ENCODE measurements at regions not wholly inside any gene's neighbourhood (a gene's known extent, or its start where the extent isn't known, plus 50 kb on each side); places are given as distances from the start of the nearest gene placed in this dataset.

- Histone ChIP-seq H3K36me3 (ENCODE audit: control insufficient read depth, insufficient read depth, low read length) (no peaks in the 10 kb centered on the region), H3K79me2 (ENCODE audit: control insufficient read depth, insufficient read depth, low read length) (no peaks in the 10 kb centered on the region), H3K27ac (ENCODE audit: insufficient read depth, low read length) (no peak overlapping the region), H3K9ac (ENCODE audit: insufficient read depth, low read length) (no peak overlapping the region), H3K27me3 (ENCODE audit: control insufficient read depth, insufficient read depth, low read length) (no peaks in the 10 kb centered on the region), H3K4me1 (ENCODE audit: control insufficient read depth, extremely low read depth, insufficient read depth, low read length) (no peaks in the 10 kb centered on the region), H4K20me1 (ENCODE audit: control insufficient read depth, extremely low read depth, insufficient read depth, low read length) (no peaks in the 10 kb centered on the region), H3K4me3 (replicated peaks in 1 of 4; ENCODE audit: control extremely low read depth in 1 of 4, insufficient read depth in 1 of 4, low read depth in 3 of 4, low read length in 4 of 4) (no peak overlapping the region), H2AFZ (ENCODE audit: low read length) (no peak overlapping the region), H3K4me2 (ENCODE audit: extremely low read depth, insufficient read depth, low read length) (no peak overlapping the region), H3K9me3 (ENCODE audit: control insufficient read depth, insufficient read depth, low read depth, low read length) (no peaks in the 10 kb centered on the region)
- TF ChIP-seq CTCF (conservative IDR thresholded peaks at IDR 0.05 in 1 of 2, IDR thresholded peaks at IDR 0.05 in 1 of 2; ENCODE audit: low read depth in 1 of 2, low read length in 2 of 2) = no peak
- DNase-seq (ENCODE audit: low read depth in 2 of 2) = no peak
These were observed 433.1 kb upstream of the FZD8 start for GRCh38 chr10:36075196-36075595.

GRCh38 chr10:36073796-36074345, 431.8 kb upstream of the FZD8 start:
- H3K9me3 ChIP-seq (ENCODE audit: control insufficient read depth, insufficient read depth, low read depth, low read length) = no peaks in the 10 kb centered on the region
- H3K27me3 ChIP-seq (ENCODE audit: control insufficient read depth, insufficient read depth, low read length) = no peaks in the 10 kb centered on the region
- no peak overlapping the region for H3K4me3 ChIP-seq (replicated peaks in 1 of 4; ENCODE audit: control extremely low read depth in 1 of 4, insufficient read depth in 1 of 4, low read depth in 3 of 4, low read length in 4 of 4)
- H3K36me3 ChIP-seq (ENCODE audit: control insufficient read depth, insufficient read depth, low read length) = no peaks in the 10 kb centered on the region
- no peaks in the 10 kb centered on the region for H4K20me1 ChIP-seq (ENCODE audit: control insufficient read depth, extremely low read depth, insufficient read depth, low read length)
- H2AFZ ChIP-seq (ENCODE audit: low read length) = no peak overlapping the region
- H3K9ac ChIP-seq (ENCODE audit: insufficient read depth, low read length) = no peak overlapping the region
- H3K27ac ChIP-seq (ENCODE audit: insufficient read depth, low read length) = no peak overlapping the region
- TF ChIP-seq EZH2 (IDR thresholded peaks at IDR 0.05; ENCODE audit: low read length, missing control alignments) (no peak), CTCF (conservative IDR thresholded peaks at IDR 0.05 in 1 of 2, IDR thresholded peaks at IDR 0.05 in 1 of 2; ENCODE audit: low read depth in 1 of 2, low read length in 2 of 2) (no peak)
- DNase-seq (ENCODE audit: low read depth in 2 of 2) = no peak
- no peaks in the 10 kb centered on the region for H3K4me1 ChIP-seq (ENCODE audit: control insufficient read depth, extremely low read depth, insufficient read depth, low read length)
- H3K4me2 ChIP-seq (ENCODE audit: extremely low read depth, insufficient read depth, low read length) = no peak overlapping the region
- no peaks in the 10 kb centered on the region for H3K79me2 ChIP-seq (ENCODE audit: control insufficient read depth, insufficient read depth, low read length)

GRCh38 chr10:36068542-36068941, 426.4 kb upstream of the FZD8 start:
- TF ChIP-seq EZH2 (IDR thresholded peaks at IDR 0.05; ENCODE audit: low read length, missing control alignments) (no peak), CTCF (conservative IDR thresholded peaks at IDR 0.05 in 1 of 2, IDR thresholded peaks at IDR 0.05 in 1 of 2; ENCODE audit: low read depth in 1 of 2, low read length in 2 of 2) (no peak)
- no peak overlapping the region for H3K4me3 ChIP-seq (replicated peaks in 1 of 4; ENCODE audit: control extremely low read depth in 1 of 4, insufficient read depth in 1 of 4, low read depth in 3 of 4, low read length in 4 of 4)
- no peaks in the 10 kb centered on the region for H3K4me1 ChIP-seq (ENCODE audit: control insufficient read depth, extremely low read depth, insufficient read depth, low read length)
- no peak overlapping the region for H2AFZ ChIP-seq (ENCODE audit: low read length)
- no peaks in the 10 kb centered on the region for H3K36me3 ChIP-seq (ENCODE audit: control insufficient read depth, insufficient read depth, low read length)
- no peaks in the 10 kb centered on the region for H3K9me3 ChIP-seq (ENCODE audit: control insufficient read depth, insufficient read depth, low read depth, low read length)
- no peak overlapping the region for H3K9ac ChIP-seq (ENCODE audit: insufficient read depth, low read length)
- no peak for DNase-seq (ENCODE audit: low read depth in 2 of 2)
- no peaks in the 10 kb centered on the region for H3K27me3 ChIP-seq (ENCODE audit: control insufficient read depth, insufficient read depth, low read length)
- no peaks in the 10 kb centered on the region for H3K79me2 ChIP-seq (ENCODE audit: control insufficient read depth, insufficient read depth, low read length)
- no peak overlapping the region for H3K27ac ChIP-seq (ENCODE audit: insufficient read depth, low read length)
- H4K20me1 ChIP-seq (ENCODE audit: control insufficient read depth, extremely low read depth, insufficient read depth, low read length) = no peaks in the 10 kb centered on the region
- no peak overlapping the region for H3K4me2 ChIP-seq (ENCODE audit: extremely low read depth, insufficient read depth, low read length)

Measured in fibroblast of lung (primary cell).